B cell (primary cell): ENCODE measurements at regions not wholly inside any gene's neighbourhood (a gene's known extent, or its start where the extent isn't known, plus 50 kb on each side); places are given as distances from the start of the nearest gene placed in this dataset.

ENCODE experiments used
- EZH2 ChIP-seq: IDR thresholded peaks from 2 replicates; pipeline ENCODE4 v1.6.1; 2012; ENCODE audit warnings: borderline replicate concordance, low read depth, mild to moderate bottlenecking, moderate library complexity, low read length; ENCODE audit not compliant: insufficient read depth, poor library complexity, severe bottlenecking
- TF ChIP-seq, protein P1 (sequence below): fragments of 200-600 bp; IDR thresholded peaks from one replicate; pipeline ENCODE4 v1.8.0; 2022; ENCODE audit warnings: antibody characterized with exemption, mild to moderate bottlenecking

GRCh38 chr4:138831948-138832347, 183.6 kb upstream of the NOCT start:
- TF ChIP-seq, protein P1, sequence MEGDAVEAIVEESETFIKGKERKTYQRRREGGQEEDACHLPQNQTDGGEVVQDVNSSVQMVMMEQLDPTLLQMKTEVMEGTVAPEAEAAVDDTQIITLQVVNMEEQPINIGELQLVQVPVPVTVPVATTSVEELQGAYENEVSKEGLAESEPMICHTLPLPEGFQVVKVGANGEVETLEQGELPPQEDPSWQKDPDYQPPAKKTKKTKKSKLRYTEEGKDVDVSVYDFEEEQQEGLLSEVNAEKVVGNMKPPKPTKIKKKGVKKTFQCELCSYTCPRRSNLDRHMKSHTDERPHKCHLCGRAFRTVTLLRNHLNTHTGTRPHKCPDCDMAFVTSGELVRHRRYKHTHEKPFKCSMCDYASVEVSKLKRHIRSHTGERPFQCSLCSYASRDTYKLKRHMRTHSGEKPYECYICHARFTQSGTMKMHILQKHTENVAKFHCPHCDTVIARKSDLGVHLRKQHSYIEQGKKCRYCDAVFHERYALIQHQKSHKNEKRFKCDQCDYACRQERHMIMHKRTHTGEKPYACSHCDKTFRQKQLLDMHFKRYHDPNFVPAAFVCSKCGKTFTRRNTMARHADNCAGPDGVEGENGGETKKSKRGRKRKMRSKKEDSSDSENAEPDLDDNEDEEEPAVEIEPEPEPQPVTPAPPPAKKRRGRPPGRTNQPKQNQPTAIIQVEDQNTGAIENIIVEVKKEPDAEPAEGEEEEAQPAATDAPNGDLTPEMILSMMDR, result no peak
- no peak for TF ChIP-seq EZH2
